ENCODE measurements at regions not wholly inside any gene's neighbourhood (a gene's known extent, or its start where the extent isn't known, plus 50 kb on each side); places are given as distances from the start of the nearest gene placed in this dataset.

DNA sequence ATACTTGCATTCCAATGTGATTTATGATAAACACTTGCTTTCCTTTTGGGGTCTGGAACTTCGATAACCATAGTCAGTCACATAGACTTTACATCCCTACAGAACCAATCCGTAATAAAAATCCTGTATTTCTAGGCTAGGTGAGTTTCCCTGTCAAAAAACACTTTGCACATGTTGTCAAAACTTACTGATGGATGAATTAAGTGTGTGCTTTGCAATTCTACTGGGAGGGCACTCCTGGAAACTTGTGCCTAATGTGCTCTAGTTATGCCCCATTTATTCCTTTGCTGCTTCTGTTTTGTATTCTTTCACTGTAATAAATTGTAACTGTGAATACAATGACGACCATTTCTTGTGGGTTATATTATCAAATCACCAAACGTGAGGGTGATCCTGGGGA is 684.8 kb upstream of the PCDH15 start:
- H3K9ac ChIP-seq (ENCODE audit: control insufficient read depth, insufficient read depth, low read length), result no peak overlapping the region
- in situ Hi-C loops (cut with MboI), result no loop called here
- ChIA-PET CTCF (no interaction called here), POLR2A (no interaction called here), RAD21 (ENCODE audit: unreplicated experiment) (no interaction called here), SMC1A (ENCODE audit: uncharacterized antibody, unreplicated experiment) (no interaction called here)
- no peaks in the 10 kb centered on the region for H3K9me3 ChIP-seq (replicated peaks; ENCODE audit: control insufficient read depth, insufficient read depth, low read length)
- intact Hi-C loops (cut with micrococcal nuclease; ENCODE audit: unreplicated experiment), result no loop called here
- no peak overlapping the region for H2AFZ ChIP-seq (ENCODE audit: control insufficient read depth, low read depth, low read length)
- DNase-seq (ENCODE audit: low read depth, low spot score) (no peak), FAIRE-seq (no peak), ATAC-seq (no peak)
- H4K20me1 ChIP-seq (ENCODE audit: control insufficient read depth, insufficient read depth), result no peaks in the 10 kb centered on the region
- H3K27me3 ChIP-seq (replicated peaks in 1 of 2; ENCODE audit: control insufficient read depth in 2 of 2, insufficient read depth in 2 of 2, low read length in 1 of 2), result no peaks in the 10 kb centered on the region
- no peaks in the 10 kb centered on the region for H3K36me3 ChIP-seq (ENCODE audit: control insufficient read depth in 2 of 2, insufficient read depth in 2 of 2, low read length in 1 of 2)
- no peak overlapping the region for H3K4me2 ChIP-seq (ENCODE audit: control insufficient read depth, insufficient read depth)
- TF ChIP-seq TARDBP (IDR thresholded peaks at IDR 0.05; ENCODE audit: borderline replicate concordance), result no peak
- TF ChIP-seq ZNF207 (IDR thresholded peaks at IDR 0.05; ENCODE audit: borderline replicate concordance), result no peak
- TF ChIP-seq RELA (IDR thresholded peaks at IDR 0.05; ENCODE audit: borderline replicate concordance, partially characterized antibody), result no peak
- no peak for TF ChIP-seq RFX5 (IDR thresholded peaks at IDR 0.05; ENCODE audit: low read depth, low read length)
- no peak for TF ChIP-seq ZSCAN29 (IDR thresholded peaks at IDR 0.05)
- no peak for TF ChIP-seq CEBPB (IDR thresholded peaks at IDR 0.05; ENCODE audit: borderline replicate concordance in 1 of 2, low read depth in 2 of 2, low read length in 2 of 2)
- TF ChIP-seq BRCA1 (IDR thresholded peaks at IDR 0.05; ENCODE audit: low read depth, low read length), result no peak
- TF ChIP-seq CBX5 (IDR thresholded peaks at IDR 0.05; ENCODE audit: low read depth), result no peak
- TF ChIP-seq, protein P1, sequence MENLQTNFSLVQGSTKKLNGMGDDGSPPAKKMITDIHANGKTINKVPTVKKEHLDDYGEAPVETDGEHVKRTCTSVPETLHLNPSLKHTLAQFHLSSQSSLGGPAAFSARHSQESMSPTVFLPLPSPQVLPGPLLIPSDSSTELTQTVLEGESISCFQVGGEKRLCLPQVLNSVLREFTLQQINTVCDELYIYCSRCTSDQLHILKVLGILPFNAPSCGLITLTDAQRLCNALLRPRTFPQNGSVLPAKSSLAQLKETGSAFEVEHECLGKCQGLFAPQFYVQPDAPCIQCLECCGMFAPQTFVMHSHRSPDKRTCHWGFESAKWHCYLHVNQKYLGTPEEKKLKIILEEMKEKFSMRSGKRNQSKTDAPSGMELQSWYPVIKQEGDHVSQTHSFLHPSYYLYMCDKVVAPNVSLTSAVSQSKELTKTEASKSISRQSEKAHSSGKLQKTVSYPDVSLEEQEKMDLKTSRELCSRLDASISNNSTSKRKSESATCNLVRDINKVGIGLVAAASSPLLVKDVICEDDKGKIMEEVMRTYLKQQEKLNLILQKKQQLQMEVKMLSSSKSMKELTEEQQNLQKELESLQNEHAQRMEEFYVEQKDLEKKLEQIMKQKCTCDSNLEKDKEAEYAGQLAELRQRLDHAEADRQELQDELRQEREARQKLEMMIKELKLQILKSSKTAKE (IDR thresholded peaks at IDR 0.05; ENCODE audit: low read depth, poor library complexity, severe bottlenecking), result no peak
- TF ChIP-seq, protein P2, sequence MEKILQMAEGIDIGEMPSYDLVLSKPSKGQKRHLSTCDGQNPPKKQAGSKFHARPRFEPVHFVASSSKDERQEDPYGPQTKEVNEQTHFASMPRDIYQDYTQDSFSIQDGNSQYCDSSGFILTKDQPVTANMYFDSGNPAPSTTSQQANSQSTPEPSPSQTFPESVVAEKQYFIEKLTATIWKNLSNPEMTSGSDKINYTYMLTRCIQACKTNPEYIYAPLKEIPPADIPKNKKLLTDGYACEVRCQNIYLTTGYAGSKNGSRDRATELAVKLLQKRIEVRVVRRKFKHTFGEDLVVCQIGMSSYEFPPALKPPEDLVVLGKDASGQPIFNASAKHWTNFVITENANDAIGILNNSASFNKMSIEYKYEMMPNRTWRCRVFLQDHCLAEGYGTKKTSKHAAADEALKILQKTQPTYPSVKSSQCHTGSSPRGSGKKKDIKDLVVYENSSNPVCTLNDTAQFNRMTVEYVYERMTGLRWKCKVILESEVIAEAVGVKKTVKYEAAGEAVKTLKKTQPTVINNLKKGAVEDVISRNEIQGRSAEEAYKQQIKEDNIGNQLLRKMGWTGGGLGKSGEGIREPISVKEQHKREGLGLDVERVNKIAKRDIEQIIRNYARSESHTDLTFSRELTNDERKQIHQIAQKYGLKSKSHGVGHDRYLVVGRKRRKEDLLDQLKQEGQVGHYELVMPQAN (conservative IDR thresholded peaks at IDR 0.05), result no peak
- no peak for TF ChIP-seq IKZF1 (conservative IDR thresholded peaks at IDR 0.05)
- TF ChIP-seq GABPA (IDR thresholded peaks at IDR 0.05; ENCODE audit: low read depth), result no peak
- no peak for TF ChIP-seq EP300 (IDR thresholded peaks at IDR 0.05; ENCODE audit: borderline replicate concordance in 1 of 2, control insufficient read depth in 1 of 2, low read depth in 2 of 2, low read length in 2 of 2)
- no peak for TF ChIP-seq TCF12 (IDR thresholded peaks at IDR 0.05; ENCODE audit: low read depth, low read length)
- no peak for TF ChIP-seq ZZZ3 (IDR thresholded peaks at IDR 0.05; ENCODE audit: control insufficient read depth, insufficient read length, low read depth)
- TF ChIP-seq SREBF2 (IDR thresholded peaks at IDR 0.05; ENCODE audit: low read length), result no peak
- no peak for TF ChIP-seq STAT1 (conservative IDR thresholded peaks at IDR 0.05)
- no peaks in the 10 kb centered on the region for H3K79me2 ChIP-seq (ENCODE audit: control insufficient read depth, insufficient read depth, low read length)
- 2% methylated on average over 4 of the region's 4 CpGs for WGBS (ENCODE audit: insufficient coverage, insufficient replicate concordance, low lambda C conversion rate, missing lambda C conversion rate)
- no peak overlapping the region for H3K27ac ChIP-seq (ENCODE audit: control insufficient read depth, insufficient read depth)
- BruUV-seq (replicated peaks), result no TSS peak
- no peak overlapping the region for H3K4me3 ChIP-seq
- H3K4me1 ChIP-seq (ENCODE audit: control insufficient read depth, insufficient read depth, low read length), result no peaks in the 10 kb centered on the region
